H1 (cell line): ENCODE measurements at regions not wholly inside any gene's neighbourhood (a gene's known extent, or its start where the extent isn't known, plus 50 kb on each side); places are given as distances from the start of the nearest gene placed in this dataset.

Experiments used
- BCL11A ChIP-seq, 2 experiments: IDR thresholded peaks; one replicate each; pipeline ENCODE4 v1.6.1; 2011; ENCODE audit warnings: low read depth in 2 of 2, low read length in 2 of 2, mild to moderate bottlenecking in 2 of 2
- CBX5 ChIP-seq: fragments of 300-800, 300-1000 bp; sonication (generic); IDR thresholded peaks from 2 replicates; pipeline ENCODE4 v1.7.1; 2016; ENCODE audit warnings: antibody characterized with exemption, low read length, low read depth
- CHD7 ChIP-seq: fragments of 300-600 bp; sonication (generic); IDR thresholded peaks from 2 replicates; pipeline ENCODE4 v1.7.1; 2012; ENCODE audit warnings: low read length, moderate library complexity, mild to moderate bottlenecking, inconsistent platforms; ENCODE audit not compliant: insufficient replicate concordance
- MAFK ChIP-seq: IDR thresholded peaks from 2 replicates; pipeline ENCODE4 v1.6.1; 2012; ENCODE audit warnings: low read depth, mild to moderate bottlenecking, improper control_type of control experiment, low read length
- NANOG ChIP-seq: IDR thresholded peaks from 2 replicates; pipeline ENCODE4 v1.6.1; 2011; ENCODE audit warnings: low read length, low read depth, mild to moderate bottlenecking, inconsistent platforms; ENCODE audit not compliant: insufficient read depth, poor library complexity, severe bottlenecking
- SIN3A ChIP-seq, 2 experiments: IDR thresholded peaks in 1 of 2; conservative IDR thresholded peaks in 1 of 2; 2 replicates each; pipeline ENCODE4 v1.6.1; 2011 to 2012; ENCODE audit warnings: low read length in 2 of 2, improper control_type of control experiment in 1 of 2, low read depth in 1 of 2, mild to moderate bottlenecking in 1 of 2
- TF ChIP-seq, protein P1 (sequence below): IDR thresholded peaks from 2 replicates; pipeline ENCODE4 v1.6.1; 2011; ENCODE audit warnings: low read length, improper control_type of control experiment

DNA sequence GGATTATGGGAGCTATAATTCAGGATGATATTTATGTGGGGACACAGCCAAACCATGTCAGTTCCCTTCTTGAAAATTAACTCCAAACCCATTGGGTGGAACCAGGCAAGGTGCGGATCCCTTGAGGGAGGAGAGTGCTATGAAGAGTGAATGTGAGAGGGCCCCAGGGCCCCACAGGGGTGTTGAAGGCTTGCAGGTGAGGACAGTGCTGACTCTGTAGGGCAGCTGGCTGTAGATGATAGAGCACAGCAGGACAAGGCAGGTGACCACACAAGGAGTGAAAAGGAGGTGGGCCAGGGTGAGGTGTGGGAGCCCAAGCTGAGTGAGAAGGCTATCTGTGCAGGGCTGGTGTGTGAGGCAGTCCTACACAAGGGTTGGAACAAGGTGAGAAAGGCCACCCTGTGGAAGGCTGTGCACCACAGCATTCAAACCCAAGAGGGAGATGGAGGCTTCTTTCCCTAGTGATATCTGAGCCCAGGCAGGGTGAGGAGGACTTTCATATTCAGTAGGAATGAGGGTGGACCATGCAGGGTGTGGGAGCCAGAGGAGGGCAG is 746.0 kb upstream of the CELF2 start (continued):
- no peak for TF ChIP-seq CHD7
- TF ChIP-seq BCL11A (IDR thresholded peaks at IDR 0.05; ENCODE audit: low read depth in 2 of 2, low read length in 2 of 2), result no peak
- TF ChIP-seq, protein P1, sequence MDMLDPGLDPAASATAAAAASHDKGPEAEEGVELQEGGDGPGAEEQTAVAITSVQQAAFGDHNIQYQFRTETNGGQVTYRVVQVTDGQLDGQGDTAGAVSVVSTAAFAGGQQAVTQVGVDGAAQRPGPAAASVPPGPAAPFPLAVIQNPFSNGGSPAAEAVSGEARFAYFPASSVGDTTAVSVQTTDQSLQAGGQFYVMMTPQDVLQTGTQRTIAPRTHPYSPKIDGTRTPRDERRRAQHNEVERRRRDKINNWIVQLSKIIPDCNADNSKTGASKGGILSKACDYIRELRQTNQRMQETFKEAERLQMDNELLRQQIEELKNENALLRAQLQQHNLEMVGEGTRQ, result no peak
- TF ChIP-seq MAFK, result no peak
- TF ChIP-seq CBX5, result no peak
- TF ChIP-seq SIN3A (conservative IDR thresholded peaks at IDR 0.05 in 1 of 2, IDR thresholded peaks at IDR 0.05 in 1 of 2; ENCODE audit: low read depth in 1 of 2, low read length in 2 of 2), result no peak
- no peak for TF ChIP-seq NANOG
- TF ChIP-seq, all 59 proteins: peak for 0
